Neural progenitor cell (in vitro differentiated cells): ENCODE measurements at regions not wholly inside any gene's neighbourhood (a gene's known extent, or its start where the extent isn't known, plus 50 kb on each side); places are given as distances from the start of the nearest gene placed in this dataset.

Experiments used
- CTCF ChIP-seq: fragments of 200-600 bp; sonication (generic); IDR thresholded peaks from 2 replicates; pipeline ENCODE4 v1.5.1; 2017; ENCODE audit warnings: antibody characterized with exemption, mild to moderate bottlenecking
- EZH2 ChIP-seq: fragments of 200-600 bp; sonication (generic); IDR thresholded peaks from 2 replicates; pipeline ENCODE4 v1.6.1; 2017; ENCODE audit warnings: antibody characterized with exemption, mild to moderate bottlenecking, moderate library complexity
- EZH2phosphoT487 ChIP-seq: fragments of 200-600 bp; sonication (generic); IDR thresholded peaks from 2 replicates; pipeline ENCODE4 v1.6.1; 2017; ENCODE audit warnings: antibody characterized with exemption

- TF ChIP-seq CTCF (no peak), EZH2 (no peak), EZH2phosphoT487 (no peak)
Measured at GRCh38 chr4:13312264-13312663, 171.9 kb downstream of the RAB28 start.
